Neural cell (in vitro differentiated cells): ENCODE measurements at regions not wholly inside any gene's neighbourhood (a gene's known extent, or its start where the extent isn't known, plus 50 kb on each side); places are given as distances from the start of the nearest gene placed in this dataset.

Source experiments
- EP300 ChIP-seq: fragments of 450-650 bp; conservative IDR thresholded peaks from 2 replicates; pipeline ENCODE4 v1.6.1; 2014; ENCODE audit warnings: antibody characterized with exemption, mild to moderate bottlenecking, moderate library complexity; ENCODE audit not compliant: poor library complexity, severe bottlenecking
- EZH2 ChIP-seq: fragments of 200-600, 300-800 bp; shearing (Covaris generic), sonication (generic); IDR thresholded peaks from 2 replicates; pipeline ENCODE4 v1.6.1; 2014; ENCODE audit warnings: antibody characterized with exemption, low read length, borderline replicate concordance, mild to moderate bottlenecking; ENCODE audit not compliant: insufficient read depth, poor library complexity, severe bottlenecking
- MXI1 ChIP-seq: fragments of 450-650 bp; conservative IDR thresholded peaks from 2 replicates; pipeline ENCODE4 v1.6.1; 2014; ENCODE audit warnings: antibody characterized with exemption, mild to moderate bottlenecking; ENCODE audit not compliant: poor library complexity, severe bottlenecking
- POLR2AphosphoS5 ChIP-seq: IDR thresholded peaks from 2 replicates; pipeline ENCODE4 v1.6.1; 2012
- RAD21 ChIP-seq: fragments of 450-650 bp; conservative IDR thresholded peaks from 2 replicates; pipeline ENCODE4 v1.6.1; 2014; ENCODE audit warnings: antibody characterized with exemption, mild to moderate bottlenecking, moderate library complexity
- SMC3 ChIP-seq: fragments of 450-650 bp; conservative IDR thresholded peaks from 2 replicates; pipeline ENCODE4 v1.6.1; 2014; ENCODE audit warnings: antibody characterized with exemption, mild to moderate bottlenecking, moderate library complexity; ENCODE audit not compliant: poor library complexity
- TF ChIP-seq, protein P1 (sequence below): fragments of 450-650 bp; IDR thresholded peaks from 2 replicates; pipeline ENCODE4 v1.5.1; 2014; ENCODE audit warnings: antibody characterized with exemption, mild to moderate bottlenecking, moderate library complexity; ENCODE audit not compliant: poor library complexity, severe bottlenecking
- TF ChIP-seq, protein P2 (sequence below): IDR thresholded peaks from 2 replicates; pipeline ENCODE4 v1.6.1; 2012; ENCODE audit warnings: borderline replicate concordance

DNA sequence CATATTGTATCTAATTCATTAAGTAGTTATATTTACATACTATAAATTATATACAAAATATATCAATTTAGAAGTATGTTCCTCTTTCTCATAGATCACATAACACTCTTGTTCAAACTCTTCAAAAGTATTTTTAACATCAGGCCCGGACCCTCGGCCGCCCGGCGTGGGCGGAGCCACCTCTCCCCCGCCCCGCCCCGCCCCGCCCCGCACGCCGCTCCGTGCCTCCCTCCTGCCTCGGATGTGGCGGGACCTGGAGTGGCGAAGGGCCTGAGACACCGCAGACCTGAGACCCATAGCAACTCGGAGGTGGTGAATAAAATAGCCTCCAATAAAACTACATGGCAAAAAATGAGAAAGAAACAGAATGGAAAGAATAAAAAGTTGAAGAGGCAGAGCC, 105.9 kb upstream of the BDNF start:
- TF ChIP-seq, protein P1, sequence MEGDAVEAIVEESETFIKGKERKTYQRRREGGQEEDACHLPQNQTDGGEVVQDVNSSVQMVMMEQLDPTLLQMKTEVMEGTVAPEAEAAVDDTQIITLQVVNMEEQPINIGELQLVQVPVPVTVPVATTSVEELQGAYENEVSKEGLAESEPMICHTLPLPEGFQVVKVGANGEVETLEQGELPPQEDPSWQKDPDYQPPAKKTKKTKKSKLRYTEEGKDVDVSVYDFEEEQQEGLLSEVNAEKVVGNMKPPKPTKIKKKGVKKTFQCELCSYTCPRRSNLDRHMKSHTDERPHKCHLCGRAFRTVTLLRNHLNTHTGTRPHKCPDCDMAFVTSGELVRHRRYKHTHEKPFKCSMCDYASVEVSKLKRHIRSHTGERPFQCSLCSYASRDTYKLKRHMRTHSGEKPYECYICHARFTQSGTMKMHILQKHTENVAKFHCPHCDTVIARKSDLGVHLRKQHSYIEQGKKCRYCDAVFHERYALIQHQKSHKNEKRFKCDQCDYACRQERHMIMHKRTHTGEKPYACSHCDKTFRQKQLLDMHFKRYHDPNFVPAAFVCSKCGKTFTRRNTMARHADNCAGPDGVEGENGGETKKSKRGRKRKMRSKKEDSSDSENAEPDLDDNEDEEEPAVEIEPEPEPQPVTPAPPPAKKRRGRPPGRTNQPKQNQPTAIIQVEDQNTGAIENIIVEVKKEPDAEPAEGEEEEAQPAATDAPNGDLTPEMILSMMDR: no peak
- TF ChIP-seq EZH2: no peak
- TF ChIP-seq RAD21: no peak
- TF ChIP-seq MXI1: no peak
- TF ChIP-seq, protein P2, sequence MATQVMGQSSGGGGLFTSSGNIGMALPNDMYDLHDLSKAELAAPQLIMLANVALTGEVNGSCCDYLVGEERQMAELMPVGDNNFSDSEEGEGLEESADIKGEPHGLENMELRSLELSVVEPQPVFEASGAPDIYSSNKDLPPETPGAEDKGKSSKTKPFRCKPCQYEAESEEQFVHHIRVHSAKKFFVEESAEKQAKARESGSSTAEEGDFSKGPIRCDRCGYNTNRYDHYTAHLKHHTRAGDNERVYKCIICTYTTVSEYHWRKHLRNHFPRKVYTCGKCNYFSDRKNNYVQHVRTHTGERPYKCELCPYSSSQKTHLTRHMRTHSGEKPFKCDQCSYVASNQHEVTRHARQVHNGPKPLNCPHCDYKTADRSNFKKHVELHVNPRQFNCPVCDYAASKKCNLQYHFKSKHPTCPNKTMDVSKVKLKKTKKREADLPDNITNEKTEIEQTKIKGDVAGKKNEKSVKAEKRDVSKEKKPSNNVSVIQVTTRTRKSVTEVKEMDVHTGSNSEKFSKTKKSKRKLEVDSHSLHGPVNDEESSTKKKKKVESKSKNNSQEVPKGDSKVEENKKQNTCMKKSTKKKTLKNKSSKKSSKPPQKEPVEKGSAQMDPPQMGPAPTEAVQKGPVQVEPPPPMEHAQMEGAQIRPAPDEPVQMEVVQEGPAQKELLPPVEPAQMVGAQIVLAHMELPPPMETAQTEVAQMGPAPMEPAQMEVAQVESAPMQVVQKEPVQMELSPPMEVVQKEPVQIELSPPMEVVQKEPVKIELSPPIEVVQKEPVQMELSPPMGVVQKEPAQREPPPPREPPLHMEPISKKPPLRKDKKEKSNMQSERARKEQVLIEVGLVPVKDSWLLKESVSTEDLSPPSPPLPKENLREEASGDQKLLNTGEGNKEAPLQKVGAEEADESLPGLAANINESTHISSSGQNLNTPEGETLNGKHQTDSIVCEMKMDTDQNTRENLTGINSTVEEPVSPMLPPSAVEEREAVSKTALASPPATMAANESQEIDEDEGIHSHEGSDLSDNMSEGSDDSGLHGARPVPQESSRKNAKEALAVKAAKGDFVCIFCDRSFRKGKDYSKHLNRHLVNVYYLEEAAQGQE: no peak
- no peak for TF ChIP-seq SMC3
- TF ChIP-seq EP300: no peak
- no peak for TF ChIP-seq POLR2AphosphoS5
